ENCODE measurements at regions not wholly inside any gene's neighbourhood (a gene's known extent, or its start where the extent isn't known, plus 50 kb on each side); places are given as distances from the start of the nearest gene placed in this dataset.

- no peak for DNase-seq
These were observed 113.3 kb downstream of the LINC00237 start for GRCh38 chr20:20992686-20993360.

GRCh38 chr20:20992277-20992676, 113.9 kb downstream of the LINC00237 start:
- DNase-seq: no peak

GRCh38 chr20:20989081-20989480, 117.1 kb downstream of the LINC00237 start:
- no peak for DNase-seq

- no peak for DNase-seq
These were observed 126.2 kb downstream of the LINC00237 start for GRCh38 chr20:20979934-20980333.

GRCh38 chr20:20977786-20978185, 128.4 kb downstream of the LINC00237 start:
- no peak for DNase-seq

GRCh38 chr20:20972490-20972889, 133.7 kb downstream of the LINC00237 start:
- no peak for DNase-seq

GRCh38 chr20:20971810-20972209, 134.3 kb downstream of the LINC00237 start:
- DNase-seq: no peak

GRCh38 chr20:20970841-20971240, 135.3 kb downstream of the LINC00237 start:
- DNase-seq: no peak

- DNase-seq: no peak
These were observed 136.4 kb downstream of the LINC00237 start for GRCh38 chr20:20969701-20970280.

GRCh38 chr20:20967564-20968184, 138.5 kb downstream of the LINC00237 start:
- DNase-seq: no peak

GRCh38 chr20:20966171-20966570, 140.0 kb downstream of the LINC00237 start:
- no peak for DNase-seq

- DNase-seq: no peak
These were observed 147.0 kb downstream of the LINC00237 start for GRCh38 chr20:20959031-20959755.

- DNase-seq: no peak
These were observed 149.6 kb downstream of the LINC00237 start for GRCh38 chr20:20956513-20956931.

- no peak for DNase-seq
These were observed 150.3 kb downstream of the LINC00237 start for GRCh38 chr20:20955892-20956291.

GRCh38 chr20:20953738-20954618, 152.2 kb downstream of the LINC00237 start:
- no peak for DNase-seq

- DNase-seq: no peak
These were observed 155.5 kb downstream of the LINC00237 start for GRCh38 chr20:20950620-20951019.

GRCh38 chr20:20946122-20946759, 159.9 kb downstream of the LINC00237 start:
- DNase-seq: no peak

GRCh38 chr20:20941468-20941889, 164.7 kb downstream of the LINC00237 start:
- DNase-seq: no peak

- DNase-seq: no peak
These were observed 167.2 kb downstream of the LINC00237 start for GRCh38 chr20:20939006-20939405.

- DNase-seq: no peak
These were observed 167.6 kb downstream of the LINC00237 start for GRCh38 chr20:20938599-20938998.

- no peak for DNase-seq
These were observed 168.0 kb downstream of the LINC00237 start for GRCh38 chr20:20938131-20938530.

Measured in GDM1 (cell line).